A172 (cell line): ENCODE measurements at regions not wholly inside any gene's neighbourhood (a gene's known extent, or its start where the extent isn't known, plus 50 kb on each side); places are given as distances from the start of the nearest gene placed in this dataset.

ENCODE experiments used
- DNase-seq: peaks from one replicate; pipeline ENCODE4 v3.0.0-alpha.2; 2015; ENCODE audit warnings: low spot score

DNA sequence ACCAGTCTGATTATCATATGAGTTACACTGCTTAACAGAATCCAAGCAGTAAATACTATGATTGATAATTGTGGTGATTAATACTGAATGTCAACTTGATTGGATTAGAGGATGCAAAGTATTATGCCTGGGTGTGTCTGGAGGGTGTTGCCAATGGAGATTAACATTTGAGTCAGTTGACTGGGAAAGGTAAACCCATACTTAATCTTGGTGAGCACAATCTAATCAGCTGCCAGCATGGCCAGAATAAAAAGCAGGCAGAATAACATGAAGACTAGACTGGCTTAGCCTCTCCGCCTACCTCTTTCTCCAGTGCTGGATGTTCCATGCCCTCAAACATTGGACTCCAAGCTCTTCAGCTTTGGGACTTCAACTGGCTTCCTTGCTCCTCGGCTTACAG, 961.3 kb downstream of the ADGRL3 start:
- DNase-seq = no peak

DNA sequence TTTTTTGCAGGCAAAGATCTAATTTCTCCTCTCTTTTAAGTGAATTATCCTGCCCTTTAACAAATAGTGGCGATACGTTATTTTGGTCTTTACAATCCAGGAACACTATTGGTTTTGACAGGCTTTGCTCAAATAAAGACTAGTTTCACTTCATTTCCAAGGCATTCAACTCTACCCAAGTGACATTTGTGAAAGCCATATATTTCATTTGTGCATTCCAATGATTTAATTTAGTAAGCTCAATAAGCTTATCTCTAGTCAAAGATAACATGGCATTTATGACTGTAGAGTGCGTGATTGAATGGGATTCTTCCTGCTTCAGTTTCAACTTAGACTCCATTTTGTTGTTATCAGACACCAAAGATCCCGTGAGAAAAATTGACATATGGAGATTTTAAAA, 959.8 kb downstream of the ADGRL3 start:
- DNase-seq = no peak

DNA sequence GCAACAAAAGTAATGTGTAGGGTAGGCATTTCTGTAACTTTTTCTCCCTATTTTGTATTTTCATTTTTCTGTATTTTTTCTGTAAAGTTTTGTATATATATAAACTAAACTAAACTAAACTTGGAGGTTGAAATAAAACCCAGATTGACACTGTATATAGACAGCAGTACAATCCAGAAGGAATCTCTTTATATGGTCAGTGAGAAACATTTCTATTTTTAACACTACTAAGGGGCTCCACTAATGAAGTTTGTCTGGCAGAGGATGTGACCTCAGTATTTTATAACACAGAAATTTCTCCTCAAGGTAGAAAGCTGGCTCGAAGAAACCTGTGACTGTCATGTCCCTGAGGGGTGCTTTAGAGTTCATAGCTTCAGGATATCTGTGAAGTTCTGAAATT, 959.2 kb downstream of the ADGRL3 start:
- DNase-seq = no peak

DNA sequence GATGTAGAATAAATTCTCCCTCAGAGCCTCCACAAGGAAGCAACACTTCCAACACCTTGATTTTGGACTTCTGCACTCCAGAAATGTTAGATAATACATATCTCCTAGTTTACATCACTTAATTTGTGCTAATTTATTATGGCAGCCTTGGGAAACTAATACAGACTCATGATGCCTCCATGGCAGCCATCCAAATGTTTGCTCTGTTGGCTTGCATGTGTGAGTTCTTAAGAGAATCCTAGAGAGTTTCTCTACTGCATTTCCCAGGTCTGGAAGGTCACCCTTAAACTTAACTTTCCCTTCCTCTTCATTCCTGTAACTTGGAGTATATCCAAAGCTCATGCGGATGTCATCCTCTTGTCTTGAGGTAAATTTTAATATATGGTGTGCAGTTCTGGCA, 956.1 kb downstream of the ADGRL3 start:
- DNase-seq = no peak

DNA sequence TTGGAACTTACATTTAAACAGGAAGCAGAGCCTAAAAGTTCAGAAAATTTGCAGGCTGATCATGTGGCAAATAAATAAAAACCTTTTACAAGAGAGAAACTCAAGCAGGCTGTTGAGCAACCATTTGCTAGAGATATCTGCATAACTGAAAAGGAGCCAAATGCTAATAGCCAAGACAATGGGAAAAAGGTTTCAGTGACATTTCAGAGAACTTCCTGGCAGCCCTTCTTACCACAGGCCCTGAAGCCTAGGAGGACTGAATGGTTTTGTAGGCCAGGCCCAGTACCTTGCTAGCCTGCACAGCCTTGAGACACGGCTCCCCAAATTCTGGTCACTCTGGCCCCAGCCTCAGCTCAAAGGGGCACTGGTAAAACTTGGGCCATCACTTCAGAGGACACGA, 945.1 kb downstream of the ADGRL3 start:
- no peak for DNase-seq

DNA sequence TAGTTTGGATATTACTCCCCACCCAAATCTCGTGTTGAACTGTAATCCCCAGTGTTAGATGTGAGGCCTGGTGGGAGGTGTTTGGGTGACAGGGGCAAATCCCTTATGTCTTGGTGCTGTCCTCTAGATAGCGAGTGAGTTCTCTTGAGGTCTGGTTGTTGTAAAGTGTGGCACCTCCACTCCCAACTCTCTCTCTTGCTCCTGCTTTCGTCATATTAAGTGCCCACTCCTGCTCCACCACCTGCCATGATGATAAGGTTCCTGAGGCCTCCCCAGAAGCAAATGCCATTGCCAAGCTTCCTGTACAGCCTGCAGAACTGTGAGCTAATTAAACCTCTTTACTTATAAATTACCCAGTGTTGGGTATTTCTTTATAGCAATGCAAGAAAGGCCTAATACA, 944.3 kb downstream of the ADGRL3 start:
- no peak for DNase-seq

DNA sequence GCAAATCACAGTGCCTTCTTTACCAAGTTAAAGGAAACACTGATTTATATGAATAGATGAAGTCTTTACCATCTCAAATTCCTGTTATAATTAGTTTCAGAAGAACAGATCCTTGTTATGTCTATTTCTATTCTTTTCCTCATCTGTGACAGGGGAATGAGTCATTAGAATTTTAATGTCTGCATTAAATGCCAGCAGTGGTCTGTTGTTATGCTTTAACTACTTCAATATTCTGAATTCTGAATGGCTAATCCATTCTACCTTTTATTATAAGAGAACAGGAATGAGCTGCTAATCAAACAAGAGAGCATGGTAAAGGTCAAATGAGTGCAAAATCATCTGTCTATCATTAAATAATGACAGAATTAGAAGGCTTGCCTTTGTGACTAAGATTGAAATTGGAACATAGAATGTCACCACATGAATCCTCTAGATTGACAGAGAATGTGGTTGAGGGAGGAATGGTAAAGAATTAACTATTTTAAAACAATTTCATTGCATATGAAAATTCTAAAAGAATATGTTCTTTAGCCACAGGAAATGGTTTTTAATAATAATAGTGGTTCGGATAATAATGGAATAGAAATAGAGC, 935.5 kb downstream of the ADGRL3 start:
- peak; percentile 13 for DNase-seq

DNA sequence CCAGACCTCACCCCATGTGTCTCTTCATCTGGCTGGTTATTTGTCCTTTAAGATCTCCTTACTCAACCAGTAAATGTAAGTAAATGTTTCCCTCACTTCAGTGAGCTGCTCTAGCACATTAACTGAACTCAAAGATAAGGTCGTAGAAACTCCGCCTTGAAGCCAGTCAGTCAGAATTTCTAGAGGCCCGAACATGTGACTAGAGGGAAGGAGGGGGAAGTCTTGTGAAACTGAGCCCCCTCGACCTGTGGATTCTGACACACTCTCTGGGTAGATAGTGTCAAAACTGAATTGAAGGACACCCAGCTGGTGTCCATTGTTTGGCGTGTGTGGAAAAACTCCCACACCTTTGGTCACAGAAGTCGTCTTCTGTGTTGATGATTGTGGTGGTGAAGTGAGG, 933.9 kb downstream of the ADGRL3 start:
- DNase-seq = no peak

DNA sequence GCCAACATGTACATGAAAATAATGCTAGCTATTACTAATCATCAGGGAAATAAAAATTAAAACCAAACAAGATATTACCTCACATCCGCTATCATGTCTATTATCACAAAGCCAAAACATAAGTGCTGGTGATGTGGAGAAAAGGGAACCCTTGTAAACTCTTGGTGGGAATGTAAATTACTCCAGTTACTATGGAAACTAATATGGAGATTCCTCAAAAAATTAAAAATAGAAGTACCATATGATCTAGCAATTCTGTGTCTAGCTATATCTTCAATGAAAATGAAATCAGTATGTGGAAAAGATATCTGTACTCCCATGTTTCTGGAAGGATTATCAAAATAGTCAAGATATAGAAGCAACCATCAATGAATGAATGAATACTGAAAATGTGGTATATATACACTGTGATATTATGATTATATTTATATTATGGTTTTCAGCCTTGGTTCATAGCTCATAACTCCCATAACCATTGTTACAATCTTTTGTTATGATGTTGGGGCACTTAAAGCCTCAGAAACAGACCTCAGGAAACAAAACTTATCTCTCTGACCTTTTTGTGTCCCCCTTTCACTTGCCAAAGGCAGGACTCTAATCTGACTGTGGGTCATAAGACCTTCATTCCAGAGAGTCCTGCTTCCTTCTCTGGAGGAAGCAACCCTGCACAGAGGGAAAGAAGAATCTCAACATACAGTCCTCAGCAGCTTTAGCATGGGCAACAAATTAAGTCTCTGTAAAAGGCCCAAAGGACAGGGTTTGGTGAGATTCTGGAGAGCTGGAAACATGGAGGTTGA, 933.2 kb downstream of the ADGRL3 start:
- DNase-seq = no peak

DNA sequence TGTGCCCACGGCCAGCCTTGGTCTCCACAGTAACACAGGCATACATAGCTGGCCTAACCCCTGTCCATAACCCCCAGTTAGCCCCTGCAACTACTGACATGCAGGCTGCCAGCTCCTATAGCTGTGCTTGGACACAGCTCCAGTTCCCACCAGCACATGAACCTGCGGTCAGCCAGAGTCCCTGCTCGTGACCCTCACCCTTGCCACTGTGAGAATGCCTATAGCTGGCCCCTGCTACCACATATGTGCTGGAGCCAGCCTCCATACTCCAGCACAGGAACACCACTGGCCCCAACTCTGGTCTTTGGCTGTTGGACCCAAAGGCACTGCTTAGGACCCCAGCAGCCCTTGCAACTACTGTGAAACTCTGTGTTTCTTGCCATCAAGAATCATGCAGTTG, 930.9 kb downstream of the ADGRL3 start:
- DNase-seq = no peak

DNA sequence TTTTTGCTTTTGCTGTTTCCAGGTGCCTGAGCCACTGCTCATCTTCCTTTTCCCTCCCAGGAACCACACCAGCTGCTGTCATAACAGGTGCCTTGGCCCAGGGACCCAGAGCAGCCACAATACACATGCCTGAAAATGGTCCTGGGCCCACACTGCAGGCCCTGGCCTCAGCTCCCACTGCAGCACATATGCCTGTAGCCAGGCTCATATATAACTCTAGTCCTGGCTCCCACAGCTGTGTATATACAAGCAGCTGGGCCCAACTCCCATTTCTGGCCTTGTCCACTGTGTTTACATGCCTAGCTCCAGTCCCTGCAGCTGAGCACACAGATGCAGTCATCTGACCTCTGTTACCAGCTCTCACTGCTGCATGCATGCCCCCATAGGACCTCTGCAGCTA, 930.5 kb downstream of the ADGRL3 start:
- no peak for DNase-seq

DNA sequence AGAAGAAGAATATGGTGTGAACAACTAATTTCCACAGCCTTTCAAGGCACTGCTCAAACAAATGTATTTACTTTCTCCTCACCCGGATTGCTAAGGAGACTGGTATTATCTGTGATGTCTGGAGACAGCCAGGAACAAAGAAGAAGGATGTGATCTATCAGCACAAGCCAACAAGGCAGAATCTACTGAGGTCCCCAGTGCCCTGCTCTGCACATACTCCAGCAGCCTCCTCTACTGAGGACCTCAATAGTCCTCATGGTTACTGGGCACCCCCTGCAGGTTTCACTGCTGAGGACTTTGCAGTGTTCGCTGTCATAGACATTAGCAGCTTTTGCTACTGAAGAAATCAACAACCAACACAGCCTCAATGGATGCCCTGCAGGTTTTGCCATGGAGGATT, 930.1 kb downstream of the ADGRL3 start:
- no peak for DNase-seq
